WTC11 (cell line): ENCODE measurements at regions not wholly inside any gene's neighbourhood (a gene's known extent, or its start where the extent isn't known, plus 50 kb on each side); places are given as distances from the start of the nearest gene placed in this dataset.

ENCODE experiments used
- ATAC-seq: fragments of 200-7000 bp; cut with Tn5 transposase; 2 replicates; pipeline ENCODE4 v1.10.0; 2021; ENCODE audit warnings: mild to moderate bottlenecking, moderate library complexity
- CTCF ChIA-PET: fragments of 300-600 bp; sonication (Branson Sonifier 250); formaldehyde crosslinking; loops from one replicate; lab custom pipeline; 2021; ENCODE audit warnings: antibody characterized with exemption; lab: Charles Lee
- POLR2A ChIA-PET: fragments of 350-600 bp; sonication (Branson Sonifier 250); formaldehyde crosslinking; loops from one replicate; lab custom pipeline; 2021; ENCODE audit warnings: antibody characterized with exemption; lab: Charles Lee
- DNase-seq: peaks from one replicate; pipeline ENCODE4 v3.0.0; 2021; ENCODE audit warnings: low spot score
- H3K27ac Mint-ChIP-seq: 2 replicates; pipeline ENCODE4 v1.8.0; 2021; ENCODE audit warnings: mixed read lengths
- H3K27me3 Mint-ChIP-seq: 2 replicates; pipeline ENCODE4 v1.8.0; 2021; ENCODE audit warnings: low read depth, mild to moderate bottlenecking, moderate library complexity, mixed read lengths
- H3K36me3 Mint-ChIP-seq: 2 replicates; pipeline ENCODE4 v1.8.0; 2021; ENCODE audit warnings: mixed read lengths
- H3K4me1 Mint-ChIP-seq: 2 replicates; pipeline ENCODE4 v1.8.0; 2022; ENCODE audit warnings: mixed read lengths
- H3K4me3 Mint-ChIP-seq: 2 replicates; pipeline ENCODE4 v1.8.0; 2021; ENCODE audit warnings: mild to moderate bottlenecking, moderate library complexity, mixed read lengths
- H3K9me3 Mint-ChIP-seq: 2 replicates; pipeline ENCODE4 v1.8.0; 2021; ENCODE audit warnings: mixed read lengths
- CDX4 ChIP-seq: fragments of 250-450 bp; sonication (Bioruptor Pico); IDR thresholded peaks from 2 replicates; pipeline ENCODE4 v1.9.0; 2021; ENCODE audit warnings: moderate library complexity, mild to moderate bottlenecking, inconsistent platforms, borderline replicate concordance
- CREB1 ChIP-seq: sonication (generic); formaldehyde crosslinking; IDR thresholded peaks from 2 replicates; pipeline ENCODE4 v1.8.0; 2023; ENCODE audit warnings: mild to moderate bottlenecking, missing genetic modification reagents
- CREM ChIP-seq: sonication (generic); formaldehyde crosslinking; IDR thresholded peaks from 2 replicates; pipeline ENCODE4 v1.8.1; 2022; ENCODE audit warnings: mild to moderate bottlenecking, missing genetic modification reagents, moderate library complexity
- FOXJ3 ChIP-seq: sonication (generic); formaldehyde crosslinking; IDR thresholded peaks from 2 replicates; pipeline ENCODE4 v1.9.0; 2021; ENCODE audit warnings: missing genetic modification reagents, mild to moderate bottlenecking, borderline replicate concordance
- FOXP4 ChIP-seq: sonication (generic); formaldehyde crosslinking; IDR thresholded peaks from 2 replicates; pipeline ENCODE4 v1.8.0; 2022; ENCODE audit warnings: mild to moderate bottlenecking, missing genetic modification reagents
- NR2C2 ChIP-seq: sonication (generic); formaldehyde crosslinking; IDR thresholded peaks from 2 replicates; pipeline ENCODE4 v1.8.0; 2022; ENCODE audit warnings: mild to moderate bottlenecking, missing genetic modification reagents
- NR3C1 ChIP-seq: sonication (generic); formaldehyde crosslinking; conservative IDR thresholded peaks from 2 replicates; pipeline ENCODE4 v1.8.1; 2023; ENCODE audit warnings: low read depth, mild to moderate bottlenecking, missing genetic modification reagents
- ZBTB43 ChIP-seq: sonication (generic); formaldehyde crosslinking; IDR thresholded peaks from 2 replicates; pipeline ENCODE4 v1.8.1; 2023; ENCODE audit warnings: mild to moderate bottlenecking, missing genetic modification reagents
- ZNF219 ChIP-seq: sonication (generic); formaldehyde crosslinking; IDR thresholded peaks from 2 replicates; pipeline ENCODE4 v1.8.0; 2023; ENCODE audit warnings: missing genetic modification reagents, mild to moderate bottlenecking, borderline replicate concordance
- ZNF281 ChIP-seq: sonication (generic); formaldehyde crosslinking; IDR thresholded peaks from 2 replicates; pipeline ENCODE4 v1.8.0; 2023; ENCODE audit warnings: mild to moderate bottlenecking, missing genetic modification reagents
- ZNF416 ChIP-seq: fragments of 250-450 bp; sonication (Bioruptor Pico); IDR thresholded peaks from 2 replicates; pipeline ENCODE4 v1.9.0; 2021; ENCODE audit warnings: mild to moderate bottlenecking, inconsistent platforms
- ZNF423 ChIP-seq: fragments of 250-450 bp; sonication (Bioruptor Pico); IDR thresholded peaks from 2 replicates; pipeline ENCODE4 v2.1.2; 2022; ENCODE audit warnings: mild to moderate bottlenecking, moderate library complexity
- TF ChIP-seq, protein P1 (sequence below): fragments of 200-600 bp; IDR thresholded peaks from 2 replicates; pipeline ENCODE4 v1.8.0; 2022; ENCODE audit warnings: antibody characterized with exemption
- TF ChIP-seq, protein P2 (sequence below): sonication (generic); formaldehyde crosslinking; IDR thresholded peaks from 2 replicates; pipeline ENCODE4 v1.8.1; 2023; ENCODE audit warnings: mild to moderate bottlenecking, missing genetic modification reagents, moderate library complexity
- TF ChIP-seq, protein P3 (sequence below): sonication (generic); formaldehyde crosslinking; IDR thresholded peaks from 2 replicates; pipeline ENCODE4 v1.8.0; 2022; ENCODE audit warnings: missing genetic modification reagents
- TF ChIP-seq, protein P4 (sequence below): sonication (generic); formaldehyde crosslinking; conservative IDR thresholded peaks from 2 replicates; pipeline ENCODE4 v1.8.1; 2022; ENCODE audit warnings: mild to moderate bottlenecking, missing genetic modification reagents
- TF ChIP-seq, protein P5 (sequence below): fragments of 250-450 bp; sonication (Bioruptor Pico); IDR thresholded peaks from 2 replicates; pipeline ENCODE4 v1.8.0; 2021; ENCODE audit warnings: mild to moderate bottlenecking

DNA sequence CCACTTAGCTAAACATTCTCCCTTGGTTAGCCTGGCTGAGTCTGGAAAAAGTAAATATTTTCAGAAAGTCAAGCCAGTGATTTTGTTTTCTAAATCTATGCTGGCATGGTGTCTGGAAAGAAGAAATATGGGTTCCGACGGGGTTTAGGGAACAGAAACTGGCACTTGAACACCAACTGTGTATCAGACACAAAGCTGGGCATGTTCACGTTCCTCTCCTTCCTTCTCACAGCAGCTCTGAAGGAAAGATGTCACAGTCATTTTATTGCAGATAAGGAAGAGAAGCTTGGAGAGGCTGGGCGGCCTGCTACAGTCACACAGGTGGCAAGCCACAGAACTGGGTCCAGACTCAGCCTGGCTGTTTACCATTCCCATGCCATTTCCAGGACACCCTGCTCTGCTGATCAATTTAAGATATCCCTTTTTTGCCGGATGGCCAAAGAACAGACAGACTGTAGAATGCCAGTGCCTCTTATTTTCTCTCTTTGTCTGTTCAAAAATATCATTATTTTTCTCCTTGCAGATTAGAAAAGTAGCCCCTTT lies 118.8 kb downstream of the HERPUD2 start:
- ChIA-PET CTCF (interaction anchor here (0.7 kb wide), 1 partner anchor 17 kb away, joined by 3 read pairs; no protein-coding TSS in a partner anchor), POLR2A (no interaction called here)
- H3K4me1 Mint-ChIP-seq = no peaks in the 10 kb centered on the region
- H3K27ac Mint-ChIP-seq = no peak overlapping the region
- ATAC-seq (no peak), DNase-seq (no peak)
- no peaks in the 10 kb centered on the region for H3K27me3 Mint-ChIP-seq
- H3K36me3 Mint-ChIP-seq = no peaks in the 10 kb centered on the region
- TF ChIP-seq, protein P1, sequence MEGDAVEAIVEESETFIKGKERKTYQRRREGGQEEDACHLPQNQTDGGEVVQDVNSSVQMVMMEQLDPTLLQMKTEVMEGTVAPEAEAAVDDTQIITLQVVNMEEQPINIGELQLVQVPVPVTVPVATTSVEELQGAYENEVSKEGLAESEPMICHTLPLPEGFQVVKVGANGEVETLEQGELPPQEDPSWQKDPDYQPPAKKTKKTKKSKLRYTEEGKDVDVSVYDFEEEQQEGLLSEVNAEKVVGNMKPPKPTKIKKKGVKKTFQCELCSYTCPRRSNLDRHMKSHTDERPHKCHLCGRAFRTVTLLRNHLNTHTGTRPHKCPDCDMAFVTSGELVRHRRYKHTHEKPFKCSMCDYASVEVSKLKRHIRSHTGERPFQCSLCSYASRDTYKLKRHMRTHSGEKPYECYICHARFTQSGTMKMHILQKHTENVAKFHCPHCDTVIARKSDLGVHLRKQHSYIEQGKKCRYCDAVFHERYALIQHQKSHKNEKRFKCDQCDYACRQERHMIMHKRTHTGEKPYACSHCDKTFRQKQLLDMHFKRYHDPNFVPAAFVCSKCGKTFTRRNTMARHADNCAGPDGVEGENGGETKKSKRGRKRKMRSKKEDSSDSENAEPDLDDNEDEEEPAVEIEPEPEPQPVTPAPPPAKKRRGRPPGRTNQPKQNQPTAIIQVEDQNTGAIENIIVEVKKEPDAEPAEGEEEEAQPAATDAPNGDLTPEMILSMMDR = no peak
- TF ChIP-seq CDX4 (CRISPR knock-in tag) (no peak), ZNF416 (no peak), ZNF281 (CRISPR knock-in tag) (no peak), ZNF423 (CRISPR knock-in tag) (no peak), ZBTB43 (CRISPR knock-in tag) (no peak), ZNF219 (CRISPR knock-in tag) (no peak), FOXJ3 (CRISPR knock-in tag) (no peak), CREB1 (no peak), NR3C1 (no peak), FOXP4 (CRISPR knock-in tag) (no peak), NR2C2 (CRISPR knock-in tag) (no peak), CREM (no peak)
- TF ChIP-seq, protein P2, sequence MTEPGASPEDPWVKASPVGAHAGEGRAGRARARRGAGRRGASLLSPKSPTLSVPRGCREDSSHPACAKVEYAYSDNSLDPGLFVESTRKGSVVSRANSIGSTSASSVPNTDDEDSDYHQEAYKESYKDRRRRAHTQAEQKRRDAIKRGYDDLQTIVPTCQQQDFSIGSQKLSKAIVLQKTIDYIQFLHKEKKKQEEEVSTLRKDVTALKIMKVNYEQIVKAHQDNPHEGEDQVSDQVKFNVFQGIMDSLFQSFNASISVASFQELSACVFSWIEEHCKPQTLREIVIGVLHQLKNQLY = no peak
- TF ChIP-seq, protein P3, sequence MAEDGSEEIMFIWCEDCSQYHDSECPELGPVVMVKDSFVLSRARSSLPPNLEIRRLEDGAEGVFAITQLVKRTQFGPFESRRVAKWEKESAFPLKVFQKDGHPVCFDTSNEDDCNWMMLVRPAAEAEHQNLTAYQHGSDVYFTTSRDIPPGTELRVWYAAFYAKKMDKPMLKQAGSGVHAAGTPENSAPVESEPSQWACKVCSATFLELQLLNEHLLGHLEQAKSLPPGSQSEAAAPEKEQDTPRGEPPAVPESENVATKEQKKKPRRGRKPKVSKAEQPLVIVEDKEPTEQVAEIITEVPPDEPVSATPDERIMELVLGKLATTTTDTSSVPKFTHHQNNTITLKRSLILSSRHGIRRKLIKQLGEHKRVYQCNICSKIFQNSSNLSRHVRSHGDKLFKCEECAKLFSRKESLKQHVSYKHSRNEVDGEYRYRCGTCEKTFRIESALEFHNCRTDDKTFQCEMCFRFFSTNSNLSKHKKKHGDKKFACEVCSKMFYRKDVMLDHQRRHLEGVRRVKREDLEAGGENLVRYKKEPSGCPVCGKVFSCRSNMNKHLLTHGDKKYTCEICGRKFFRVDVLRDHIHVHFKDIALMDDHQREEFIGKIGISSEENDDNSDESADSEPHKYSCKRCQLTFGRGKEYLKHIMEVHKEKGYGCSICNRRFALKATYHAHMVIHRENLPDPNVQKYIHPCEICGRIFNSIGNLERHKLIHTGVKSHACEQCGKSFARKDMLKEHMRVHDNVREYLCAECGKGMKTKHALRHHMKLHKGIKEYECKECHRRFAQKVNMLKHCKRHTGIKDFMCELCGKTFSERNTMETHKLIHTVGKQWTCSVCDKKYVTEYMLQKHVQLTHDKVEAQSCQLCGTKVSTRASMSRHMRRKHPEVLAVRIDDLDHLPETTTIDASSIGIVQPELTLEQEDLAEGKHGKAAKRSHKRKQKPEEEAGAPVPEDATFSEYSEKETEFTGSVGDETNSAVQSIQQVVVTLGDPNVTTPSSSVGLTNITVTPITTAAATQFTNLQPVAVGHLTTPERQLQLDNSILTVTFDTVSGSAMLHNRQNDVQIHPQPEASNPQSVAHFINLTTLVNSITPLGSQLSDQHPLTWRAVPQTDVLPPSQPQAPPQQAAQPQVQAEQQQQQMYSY (CRISPR knock-in tag) = no peak
- TF ChIP-seq, protein P4, sequence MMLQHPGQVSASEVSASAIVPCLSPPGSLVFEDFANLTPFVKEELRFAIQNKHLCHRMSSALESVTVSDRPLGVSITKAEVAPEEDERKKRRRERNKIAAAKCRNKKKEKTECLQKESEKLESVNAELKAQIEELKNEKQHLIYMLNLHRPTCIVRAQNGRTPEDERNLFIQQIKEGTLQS (CRISPR knock-in tag) = no peak
- TF ChIP-seq, protein P5, sequence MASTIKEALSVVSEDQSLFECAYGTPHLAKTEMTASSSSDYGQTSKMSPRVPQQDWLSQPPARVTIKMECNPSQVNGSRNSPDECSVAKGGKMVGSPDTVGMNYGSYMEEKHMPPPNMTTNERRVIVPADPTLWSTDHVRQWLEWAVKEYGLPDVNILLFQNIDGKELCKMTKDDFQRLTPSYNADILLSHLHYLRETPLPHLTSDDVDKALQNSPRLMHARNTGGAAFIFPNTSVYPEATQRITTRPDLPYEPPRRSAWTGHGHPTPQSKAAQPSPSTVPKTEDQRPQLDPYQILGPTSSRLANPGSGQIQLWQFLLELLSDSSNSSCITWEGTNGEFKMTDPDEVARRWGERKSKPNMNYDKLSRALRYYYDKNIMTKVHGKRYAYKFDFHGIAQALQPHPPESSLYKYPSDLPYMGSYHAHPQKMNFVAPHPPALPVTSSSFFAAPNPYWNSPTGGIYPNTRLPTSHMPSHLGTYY (CRISPR knock-in tag) = no peak
- 0 out of 2 replicates have a peak, but pooled peaks cover 3% of the 10 kb centered on the region for H3K9me3 Mint-ChIP-seq
- no peak overlapping the region for H3K4me3 Mint-ChIP-seq
